Renal cortical epithelial cell (primary cell): ENCODE measurements at regions not wholly inside any gene's neighbourhood (a gene's known extent, or its start where the extent isn't known, plus 50 kb on each side); places are given as distances from the start of the nearest gene placed in this dataset.
"Not testable (repeated sequence)": the region's sequence is repeated elsewhere in the genome, so short reads cannot be mapped to it uniquely, and the experiment has no call there.

Source experiments
- DNase-seq: peaks from one replicate; pipeline ENCODE4 v3.0.0-alpha.2; 2011; ENCODE audit warnings: low read depth

GRCh38 chr4:72205298-72205697 is 173.5 kb downstream of the NPFFR2 start:
- no peak for DNase-seq

- DNase-seq: peak; percentile 56
These were observed 174.0 kb downstream of the NPFFR2 start for GRCh38 chr4:72205831-72206230.

GRCh38 chr4:72207196-72207595 is 175.4 kb downstream of the NPFFR2 start:
- no peak for DNase-seq

GRCh38 chr4:72208421-72209075 is 176.7 kb downstream of the NPFFR2 start:
- DNase-seq: peak; percentile 30

DNA sequence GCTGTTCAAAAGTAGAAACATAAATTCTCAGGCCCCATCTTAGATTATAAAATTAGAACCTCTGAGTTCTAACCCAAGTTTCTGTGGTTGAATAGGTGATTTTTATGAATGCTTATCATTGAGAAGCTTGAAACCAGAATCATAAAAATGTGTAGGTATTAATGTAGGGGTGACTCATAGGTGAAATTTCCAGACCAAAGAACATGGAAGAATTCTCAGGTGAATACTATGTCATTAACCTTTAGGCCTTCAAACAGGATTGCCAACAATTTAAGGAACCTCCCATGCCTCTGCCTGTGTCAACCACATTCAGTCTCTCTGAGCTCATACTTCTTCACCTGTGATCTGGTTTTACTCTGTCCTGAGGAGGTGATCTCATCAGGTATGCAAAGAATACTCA is 177.8 kb downstream of the NPFFR2 start:
- peak; percentile 64 for DNase-seq

- DNase-seq: not testable (repeated sequence)
These were observed 182.0 kb downstream of the NPFFR2 start for GRCh38 chr4:72213763-72214162.

DNA sequence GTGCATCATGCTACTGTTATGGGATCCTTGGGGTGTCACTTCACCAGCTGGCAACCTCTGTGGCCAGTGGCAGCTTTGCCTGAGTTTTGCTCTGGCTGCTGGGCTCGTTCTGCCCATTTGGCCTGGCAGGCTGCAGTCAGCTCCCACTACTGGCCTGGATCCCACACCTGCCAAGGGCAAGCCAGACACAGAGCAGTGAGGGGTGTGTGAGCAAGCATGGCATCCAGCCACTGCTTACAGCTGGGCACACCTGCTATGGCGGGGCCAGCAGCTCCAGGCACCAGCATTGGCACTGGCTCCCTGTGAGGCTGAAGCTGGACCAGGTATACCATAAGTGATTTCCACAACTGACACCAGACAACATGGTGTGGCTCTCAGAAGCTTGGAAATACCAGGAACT is 183.4 kb downstream of the NPFFR2 start:
- DNase-seq: no peak

DNA sequence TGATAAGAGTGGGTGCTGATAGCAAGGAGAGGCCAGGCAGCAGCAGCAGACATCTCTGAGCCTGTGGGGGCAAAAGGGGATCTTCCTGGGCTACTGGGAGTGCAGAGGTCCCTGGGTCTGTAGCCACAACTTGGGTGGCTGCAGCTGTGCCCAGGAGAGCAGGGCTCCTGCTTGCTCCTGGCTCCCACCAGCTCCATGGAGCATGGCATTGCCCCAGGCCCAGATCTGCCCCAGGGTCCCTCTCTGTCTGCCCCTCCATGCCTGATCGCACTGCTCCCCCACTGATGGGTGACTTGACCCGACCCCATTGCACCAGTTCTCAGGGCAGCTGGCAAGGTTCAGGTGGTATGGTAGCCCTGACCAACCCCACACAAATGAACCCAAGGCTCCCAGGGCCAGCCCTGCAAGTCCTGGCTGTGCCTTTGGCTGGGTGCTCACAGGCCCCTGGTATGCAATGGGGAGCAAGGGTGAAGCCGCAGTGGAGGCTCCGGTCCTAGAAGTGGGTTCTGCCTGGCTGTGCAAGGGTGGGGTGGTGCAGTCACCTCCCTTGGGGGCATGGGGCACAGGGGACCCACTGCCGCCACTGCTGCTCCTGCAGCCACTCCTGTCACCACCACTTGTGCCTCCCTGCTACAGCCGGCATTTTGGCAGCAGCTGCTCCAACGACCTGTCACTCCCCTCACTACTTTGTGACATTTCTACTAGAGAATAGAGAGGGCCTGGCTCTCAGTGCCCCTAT is 184.9 kb downstream of the NPFFR2 start:
- no peak for DNase-seq

DNA sequence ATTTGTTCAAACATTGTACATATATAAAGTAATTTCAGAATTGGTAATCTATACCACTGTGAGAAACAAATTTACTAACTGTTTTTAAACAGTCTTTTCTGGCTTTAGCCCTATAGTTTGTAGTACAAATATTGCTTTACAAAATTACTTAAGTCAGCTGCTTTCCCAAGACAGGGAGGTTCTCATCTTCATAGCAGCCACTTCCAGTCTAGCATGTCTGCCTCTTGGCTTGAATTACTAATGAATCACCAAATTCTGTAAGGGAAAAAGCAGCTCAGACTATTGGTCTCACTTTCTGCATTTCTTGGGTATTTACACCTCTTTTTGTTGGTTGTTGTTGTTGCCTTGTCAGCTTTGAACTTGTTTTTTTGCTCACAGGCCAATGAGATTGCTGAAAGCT is 187.2 kb downstream of the NPFFR2 start:
- peak; percentile 20 for DNase-seq
